Neural cell (in vitro differentiated cells): ENCODE measurements at regions not wholly inside any gene's neighbourhood (a gene's known extent, or its start where the extent isn't known, plus 50 kb on each side); places are given as distances from the start of the nearest gene placed in this dataset.

Experiments
- H2AFZ ChIP-seq: fragments of 200-600, 300-800 bp; sonication (generic), shearing (Covaris generic); 2 replicates; pipeline ENCODE4 v1.6.0; 2014; ENCODE audit warnings: low read depth, mild to moderate bottlenecking, antibody characterized with exemption, low read length, moderate library complexity
- H3F3A ChIP-seq: fragments of 200-600 bp; shearing (Covaris generic); 2 replicates; pipeline ENCODE4 v1.6.1; 2016; ENCODE audit warnings: mild to moderate bottlenecking, moderate library complexity, mixed read lengths, antibody characterized with exemption, low read length; ENCODE audit not compliant: insufficient read depth, poor library complexity, severe bottlenecking
- H3K27ac ChIP-seq: fragments of 200-600, 300-800 bp; sonication (generic), shearing (Covaris generic); 2 replicates; pipeline ENCODE4 v1.5.1; 2014; ENCODE audit warnings: mild to moderate bottlenecking, low read length, moderate library complexity
- H3K27me3 ChIP-seq: fragments of 300-800, 200-600 bp; sonication (generic), shearing (Covaris generic); 2 replicates; pipeline ENCODE4 v1.6.0; 2014; ENCODE audit warnings: mild to moderate bottlenecking, low read depth, low read length, moderate library complexity; ENCODE audit not compliant: insufficient read depth
- H3K36me3 ChIP-seq: fragments of 300-800, 200-600 bp; sonication (generic), shearing (Covaris generic); 2 replicates; pipeline ENCODE4 v1.5.1; 2014; ENCODE audit warnings: mild to moderate bottlenecking, antibody characterized with exemption, low read length, moderate library complexity; ENCODE audit not compliant: insufficient read depth
- H3K4me2 ChIP-seq: fragments of 300-800, 200-600 bp; sonication (generic), shearing (Covaris generic); 2 replicates; pipeline ENCODE4 v1.6.0; 2014; ENCODE audit warnings: mild to moderate bottlenecking, low read length
- H3K4me3 ChIP-seq: fragments of 300-800, 200-600 bp; sonication (generic), shearing (Covaris generic); 2 replicates; pipeline ENCODE4 v1.5.1; 2014; ENCODE audit warnings: mild to moderate bottlenecking, low read length, moderate library complexity
- H3K79me2 ChIP-seq: fragments of 200-600 bp; shearing (Covaris generic); replicated peaks from 2 replicates; pipeline ENCODE4 v1.6.0; 2014; ENCODE audit warnings: mild to moderate bottlenecking, low read length, moderate library complexity; ENCODE audit not compliant: insufficient read depth
- H3K9ac ChIP-seq: fragments of 300-800, 200-600 bp; sonication (generic), shearing (Covaris generic); 2 replicates; pipeline ENCODE4 v1.6.1; 2016; ENCODE audit warnings: mild to moderate bottlenecking, low read length, mixed read lengths
- H3K9me2 ChIP-seq: fragments of 200-600 bp; shearing (Covaris generic); 2 replicates; pipeline ENCODE4 v1.6.1; 2016; ENCODE audit warnings: mild to moderate bottlenecking, low read length, mixed read lengths; ENCODE audit not compliant: insufficient read depth
- H3K9me3 ChIP-seq: fragments of 200-600, 300-800 bp; sonication (generic), shearing (Covaris generic); 2 replicates; pipeline ENCODE4 v1.6.1; 2016; ENCODE audit warnings: mild to moderate bottlenecking, mixed run types, low read length, moderate library complexity, mixed read lengths
- H4K20me1 ChIP-seq: fragments of 200-600 bp; shearing (Covaris generic); 2 replicates; pipeline ENCODE4 v1.6.1; 2016; ENCODE audit warnings: mild to moderate bottlenecking, mixed run types; ENCODE audit not compliant: insufficient read depth
- CTCF ChIP-seq: fragments of 450-650 bp; IDR thresholded peaks from 2 replicates; pipeline ENCODE4 v1.5.1; 2014; ENCODE audit warnings: antibody characterized with exemption, mild to moderate bottlenecking, moderate library complexity; ENCODE audit not compliant: poor library complexity, severe bottlenecking
- EP300 ChIP-seq: fragments of 450-650 bp; conservative IDR thresholded peaks from 2 replicates; pipeline ENCODE4 v1.6.1; 2014; ENCODE audit warnings: antibody characterized with exemption, mild to moderate bottlenecking, moderate library complexity; ENCODE audit not compliant: poor library complexity, severe bottlenecking
- EZH2 ChIP-seq: fragments of 200-600, 300-800 bp; shearing (Covaris generic), sonication (generic); IDR thresholded peaks from 2 replicates; pipeline ENCODE4 v1.6.1; 2014; ENCODE audit warnings: antibody characterized with exemption, low read length, borderline replicate concordance, mild to moderate bottlenecking; ENCODE audit not compliant: insufficient read depth, poor library complexity, severe bottlenecking
- MXI1 ChIP-seq: fragments of 450-650 bp; conservative IDR thresholded peaks from 2 replicates; pipeline ENCODE4 v1.6.1; 2014; ENCODE audit warnings: antibody characterized with exemption, mild to moderate bottlenecking; ENCODE audit not compliant: poor library complexity, severe bottlenecking
- POLR2AphosphoS5 ChIP-seq: IDR thresholded peaks from 2 replicates; pipeline ENCODE4 v1.6.1; 2012
- RAD21 ChIP-seq: fragments of 450-650 bp; conservative IDR thresholded peaks from 2 replicates; pipeline ENCODE4 v1.6.1; 2014; ENCODE audit warnings: antibody characterized with exemption, mild to moderate bottlenecking, moderate library complexity
- REST ChIP-seq: IDR thresholded peaks from 2 replicates; pipeline ENCODE4 v1.6.1; 2012; ENCODE audit warnings: borderline replicate concordance
- SMC3 ChIP-seq: fragments of 450-650 bp; conservative IDR thresholded peaks from 2 replicates; pipeline ENCODE4 v1.6.1; 2014; ENCODE audit warnings: antibody characterized with exemption, mild to moderate bottlenecking, moderate library complexity; ENCODE audit not compliant: poor library complexity
- TAF1 ChIP-seq: IDR thresholded peaks from 2 replicates; pipeline ENCODE4 v1.6.1; 2012; ENCODE audit warnings: low read depth

DNA sequence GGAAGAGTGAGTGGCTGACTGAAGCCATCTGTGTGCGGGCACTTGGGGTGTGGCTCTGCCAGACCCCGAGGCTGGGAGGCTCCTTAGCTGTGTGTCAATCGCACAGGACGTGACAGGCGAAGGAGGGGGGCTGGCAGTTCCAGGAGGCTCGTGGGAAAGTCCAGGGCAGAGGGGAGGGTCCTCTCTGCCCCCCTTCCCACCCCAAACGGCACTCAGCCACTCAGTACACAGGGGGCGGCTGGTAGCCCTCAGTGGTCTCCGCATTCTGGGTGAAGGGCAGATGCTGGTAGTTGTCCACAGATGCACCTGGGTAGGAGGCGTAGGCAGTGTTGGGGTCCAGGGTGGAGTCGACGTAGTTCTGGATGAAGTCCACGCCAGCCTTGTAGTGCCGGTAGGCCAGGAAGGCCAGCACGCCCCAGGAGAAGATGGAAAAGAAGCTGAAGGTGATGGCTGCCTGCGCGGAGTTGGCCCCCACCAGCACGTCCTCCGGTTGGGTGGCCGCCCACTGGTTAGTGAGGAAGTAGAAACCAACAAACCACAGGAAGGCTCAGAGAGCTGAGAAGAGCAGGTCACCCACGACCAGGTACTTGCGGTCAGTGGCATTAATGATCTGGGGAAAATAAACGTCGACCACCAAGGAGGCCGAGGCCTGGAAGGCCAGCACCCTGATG, 85.4 kb upstream of the CEP78 start:
- H3K27ac ChIP-seq, result no peak overlapping the region
- no peak overlapping the region for H2AFZ ChIP-seq
- H3K4me3 ChIP-seq, result no peak overlapping the region
- H4K20me1 ChIP-seq, result no peaks in the 10 kb centered on the region
- H3K9ac ChIP-seq, result no peak overlapping the region
- H3K9me2 ChIP-seq, result no peaks in the 10 kb centered on the region
- H3F3A ChIP-seq, result no peaks in the 10 kb centered on the region
- H3K36me3 ChIP-seq, result no peaks in the 10 kb centered on the region
- TF ChIP-seq SMC3 (no peak), CTCF (no peak), EP300 (no peak), EZH2 (no peak), MXI1 (no peak), POLR2AphosphoS5 (no peak), RAD21 (no peak), TAF1 (no peak), REST (no peak)
- peaks cover 6% of the 10 kb centered on the region for H3K9me3 ChIP-seq
- H3K4me2 ChIP-seq, result no peak overlapping the region
- H3K27me3 ChIP-seq, result no peaks in the 10 kb centered on the region
- H3K79me2 ChIP-seq, result no peaks in the 10 kb centered on the region

DNA sequence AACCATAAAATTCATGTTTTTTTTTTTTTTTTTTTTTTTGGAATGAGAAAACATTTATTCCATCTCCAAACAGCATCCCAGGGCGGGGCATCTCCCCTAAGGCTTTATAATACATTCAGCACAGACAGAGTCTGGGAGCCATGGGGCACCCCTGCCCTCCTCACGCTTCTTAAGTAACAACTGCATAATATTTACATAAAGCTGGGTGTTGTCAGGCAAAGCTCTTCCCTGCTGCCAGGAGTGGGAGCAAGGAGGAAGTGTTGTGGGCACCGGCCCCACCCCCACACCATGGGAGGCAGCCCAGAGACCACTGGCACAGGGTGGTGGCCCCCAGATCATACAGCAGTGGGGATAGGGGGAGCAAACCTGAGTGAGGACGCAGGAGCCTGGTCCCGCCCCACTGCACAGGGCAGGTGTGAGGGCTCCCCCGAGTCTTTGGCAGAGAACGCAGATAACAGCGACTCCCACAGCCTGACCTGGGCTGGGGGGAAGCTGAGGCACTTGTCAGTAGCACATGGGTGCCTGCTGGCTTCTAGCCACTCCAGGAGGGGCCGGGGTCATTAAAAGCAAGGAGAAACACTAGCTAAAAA, 86.1 kb upstream of the CEP78 start:
- Histone ChIP-seq H3K9me3 (peaks cover 6% of the 10 kb centered on the region), H3K4me3 (no peak overlapping the region), H3K27ac (no peak overlapping the region), H3K79me2 (no peaks in the 10 kb centered on the region), H4K20me1 (no peaks in the 10 kb centered on the region), H2AFZ (no peak overlapping the region), H3K9ac (no peak overlapping the region), H3F3A (no peaks in the 10 kb centered on the region), H3K9me2 (no peaks in the 10 kb centered on the region), H3K36me3 (no peaks in the 10 kb centered on the region), H3K4me2 (no peak overlapping the region), H3K27me3 (no peaks in the 10 kb centered on the region)
- no peak for TF ChIP-seq TAF1
- TF ChIP-seq EZH2, result no peak
- no peak for TF ChIP-seq POLR2AphosphoS5
- no peak for TF ChIP-seq RAD21
- no peak for TF ChIP-seq SMC3
- TF ChIP-seq CTCF, result no peak
- no peak for TF ChIP-seq MXI1
- TF ChIP-seq EP300, result no peak
- TF ChIP-seq REST, result no peak
